ENCODE measurements at regions not wholly inside any gene's neighbourhood (a gene's known extent, or its start where the extent isn't known, plus 50 kb on each side); places are given as distances from the start of the nearest gene placed in this dataset.

DNA sequence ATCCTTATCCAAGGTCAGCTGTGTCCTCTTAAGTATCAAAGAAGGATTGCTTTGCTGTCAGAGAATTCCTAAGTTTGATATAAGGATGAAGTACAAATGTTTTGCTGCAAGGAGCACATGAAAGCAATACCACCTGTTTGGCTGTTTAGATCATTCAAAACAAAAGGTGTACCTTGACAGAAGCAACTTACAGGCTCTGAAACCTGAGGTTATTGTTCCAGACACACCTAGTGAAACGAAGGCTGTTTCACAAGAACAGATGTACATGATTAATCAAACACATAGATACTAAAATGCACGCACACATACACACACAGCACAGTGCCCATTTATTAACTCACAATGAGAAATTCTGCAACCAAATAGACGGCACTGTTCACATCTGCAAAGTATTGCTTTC, 166.2 kb downstream of the RBM43 start:
- WGBS: 84% methylated on average over 3 of the region's 3 CpGs

DNA sequence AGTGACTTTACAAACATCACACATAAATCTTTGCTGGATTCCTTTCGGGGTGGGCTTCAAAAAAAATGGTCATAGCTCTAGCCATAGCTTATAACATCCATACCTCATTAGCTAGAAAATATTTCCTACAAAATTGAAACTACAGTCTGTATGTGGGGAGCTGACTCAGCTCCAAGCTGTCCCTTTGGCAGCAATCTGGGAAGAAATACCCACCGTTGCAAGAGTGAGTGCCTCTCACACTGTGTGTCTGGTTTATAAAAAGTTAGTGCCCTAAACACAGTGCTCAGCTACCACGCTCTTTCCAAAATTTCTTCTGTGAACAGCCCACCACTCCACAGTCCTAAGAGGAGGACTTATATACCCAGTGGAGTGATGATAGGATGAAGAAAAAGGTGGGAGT, 170.1 kb downstream of the RBM43 start:
- TF ChIP-seq POLR2AphosphoS5 (IDR thresholded peaks at IDR 0.05) (no peak), CTCF (IDR thresholded peaks at IDR 0.05) (no peak), POLR2A (IDR thresholded peaks at IDR 0.05) (no peak)
- intact Hi-C loops (cut with DNase I): no loop called here
- Histone ChIP-seq H3K4me3 (no peak overlapping the region), H3K9me3 (no peaks in the 10 kb centered on the region), H3K36me3 (no peaks in the 10 kb centered on the region), H3K27me3 (replicated peaks; ENCODE audit: insufficient read depth) (no peaks in the 10 kb centered on the region), H3K4me1 (replicated peaks) (no peaks in the 10 kb centered on the region), H3K27ac (no peak overlapping the region)
- DNase-seq (ENCODE audit: low spot score): no peak
- WGBS: 70% methylated on average over 3 of the region's 3 CpGs

More for the DNA sequence above, 166.2 kb downstream of the RBM43 start:
- H3K4me3 ChIP-seq: no peak overlapping the region
- H3K9me3 ChIP-seq: no peaks in the 10 kb centered on the region
- H3K4me1 ChIP-seq (replicated peaks): no peaks in the 10 kb centered on the region
- H3K27me3 ChIP-seq (replicated peaks; ENCODE audit: insufficient read depth): no peaks in the 10 kb centered on the region
- no peak for TF ChIP-seq POLR2AphosphoS5 (IDR thresholded peaks at IDR 0.05)
- no peak for TF ChIP-seq POLR2A (IDR thresholded peaks at IDR 0.05)
- TF ChIP-seq CTCF (IDR thresholded peaks at IDR 0.05): no peak
- intact Hi-C loops (cut with DNase I): no loop called here
- DNase-seq (ENCODE audit: low spot score): no peak
- H3K27ac ChIP-seq: no peak overlapping the region
- H3K36me3 ChIP-seq: no peaks in the 10 kb centered on the region

DNA sequence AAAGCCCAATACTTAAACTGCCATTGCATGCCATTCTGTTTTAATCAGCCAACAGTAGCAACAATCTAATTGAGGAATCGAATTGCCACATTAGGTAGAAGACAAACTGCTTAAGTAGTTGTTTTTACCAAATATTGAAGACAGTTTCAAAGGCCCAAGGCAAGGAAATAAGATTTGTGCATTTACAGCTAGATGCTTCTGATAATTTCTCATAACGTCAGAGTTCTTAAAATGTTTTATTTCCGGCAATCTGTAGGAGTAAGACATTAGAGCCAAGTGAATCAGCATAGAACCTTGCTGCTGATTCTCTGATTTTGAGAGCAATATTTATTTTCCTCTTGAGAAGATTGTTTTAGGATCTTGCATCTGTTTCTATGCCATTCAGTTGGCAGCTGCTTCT, 174.3 kb downstream of the RBM43 start:
- TF ChIP-seq CTCF (IDR thresholded peaks at IDR 0.05) (no peak), POLR2A (IDR thresholded peaks at IDR 0.05) (no peak), POLR2AphosphoS5 (IDR thresholded peaks at IDR 0.05) (no peak)
- no peaks in the 10 kb centered on the region for H3K4me1 ChIP-seq (replicated peaks)
- no peak overlapping the region for H3K27ac ChIP-seq
- intact Hi-C loops (cut with DNase I): no loop called here
- no peaks in the 10 kb centered on the region for H3K36me3 ChIP-seq
- WGBS: 62% methylated on average over 3 of the region's 3 CpGs
- H3K9me3 ChIP-seq: no peaks in the 10 kb centered on the region
- H3K4me3 ChIP-seq: no peak overlapping the region
- no peaks in the 10 kb centered on the region for H3K27me3 ChIP-seq (replicated peaks; ENCODE audit: insufficient read depth)
- DNase-seq (ENCODE audit: low spot score): no peak

DNA sequence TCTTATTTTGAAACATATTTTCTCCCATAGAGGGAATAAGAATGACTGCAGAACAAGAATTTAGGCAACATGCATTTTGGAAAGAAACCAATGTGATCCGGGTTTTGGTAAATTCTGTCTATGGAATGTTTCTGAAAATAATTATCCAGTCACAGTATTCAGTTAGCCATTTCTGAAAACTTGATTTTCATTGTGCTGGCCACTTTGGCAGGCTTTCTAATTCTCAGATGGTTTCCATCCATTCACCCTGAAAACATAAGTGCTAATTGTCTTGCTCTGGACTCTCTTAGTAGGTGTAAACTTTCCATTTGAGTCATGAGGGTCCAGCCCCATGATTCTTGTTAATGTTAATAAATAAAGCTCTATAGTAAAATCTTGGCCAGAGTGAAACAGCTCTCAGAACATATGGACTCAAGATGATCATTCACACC, 176.5 kb downstream of the RBM43 start:
- no peak for TF ChIP-seq POLR2A (IDR thresholded peaks at IDR 0.05)
- no peak for TF ChIP-seq CTCF (IDR thresholded peaks at IDR 0.05)
- no peak for TF ChIP-seq POLR2AphosphoS5 (IDR thresholded peaks at IDR 0.05)
- WGBS: 86% methylated on average over 1 of the region's 1 CpG
- intact Hi-C loops (cut with DNase I): no loop called here
- no peak overlapping the region for H3K27ac ChIP-seq
- H3K4me3 ChIP-seq: no peak overlapping the region
- no peaks in the 10 kb centered on the region for H3K9me3 ChIP-seq
- no peaks in the 10 kb centered on the region for H3K36me3 ChIP-seq
- DNase-seq (ENCODE audit: low spot score): no peak
- no peaks in the 10 kb centered on the region for H3K27me3 ChIP-seq (replicated peaks; ENCODE audit: insufficient read depth)
- H3K4me1 ChIP-seq (replicated peaks): no peaks in the 10 kb centered on the region

DNA sequence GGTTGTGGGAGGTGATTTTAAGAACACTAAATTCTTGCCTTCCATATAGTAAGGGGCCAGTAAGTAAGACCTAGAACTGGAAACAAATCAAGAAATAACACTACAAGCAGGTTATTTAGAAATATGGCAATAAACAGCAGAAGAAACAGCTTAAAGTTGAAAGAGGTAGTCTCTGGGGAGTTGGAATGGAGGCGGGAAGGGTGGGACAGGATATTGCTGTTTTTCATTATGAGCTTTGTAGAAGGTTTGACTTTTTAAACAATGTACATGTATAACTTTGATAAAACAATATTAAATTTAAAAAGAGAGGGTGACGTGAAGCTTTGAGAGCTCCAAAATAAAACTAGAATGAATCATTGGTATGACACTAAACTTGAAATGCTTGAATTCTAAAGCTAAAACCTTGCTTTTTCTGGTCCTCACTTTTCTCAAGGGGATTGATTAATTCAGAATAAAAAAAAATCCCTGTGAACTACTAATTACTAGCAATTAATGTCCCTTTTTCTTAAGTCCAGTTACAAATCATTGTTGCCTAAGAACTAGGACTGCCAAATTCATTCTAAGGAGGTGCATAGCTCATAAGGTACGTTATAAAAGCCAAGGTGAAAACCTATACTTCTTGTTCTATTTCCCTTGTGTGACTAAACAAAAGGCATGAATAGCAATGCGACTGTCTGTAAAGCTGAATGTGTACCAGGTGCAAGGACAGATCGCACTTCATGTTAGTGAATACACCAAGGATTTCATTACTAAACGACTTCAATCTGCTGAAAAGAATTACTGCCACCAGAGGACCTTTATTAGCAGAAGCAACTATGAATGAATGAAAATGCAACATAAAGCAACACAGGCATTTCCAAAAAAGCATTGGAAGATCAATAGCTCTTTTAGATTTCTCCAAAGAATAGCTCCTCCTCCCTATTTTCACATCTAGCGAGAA, 177.5 kb downstream of the RBM43 start:
- 68% methylated on average over 7 of the region's 7 CpGs for WGBS
- DNase-seq (ENCODE audit: low spot score): no peak
- no peaks in the 10 kb centered on the region for H3K9me3 ChIP-seq
- H3K4me1 ChIP-seq (replicated peaks): no peaks in the 10 kb centered on the region
- H3K27ac ChIP-seq: no peak overlapping the region
- H3K4me3 ChIP-seq: no peak overlapping the region
- intact Hi-C loops (cut with DNase I): no loop called here
- H3K36me3 ChIP-seq: no peaks in the 10 kb centered on the region
- TF ChIP-seq POLR2A (IDR thresholded peaks at IDR 0.05): no peak
- no peaks in the 10 kb centered on the region for H3K27me3 ChIP-seq (replicated peaks; ENCODE audit: insufficient read depth)

Measured in prostate gland (tissue), 2 donors.